Peyer's patch (tissue), 4 donors: ENCODE measurements at regions not wholly inside any gene's neighbourhood (a gene's known extent, or its start where the extent isn't known, plus 50 kb on each side); places are given as distances from the start of the nearest gene placed in this dataset.

ENCODE experiments used
- DNase-seq, 3 donors: peaks; one replicate each; pipeline ENCODE4 v3.0.0-alpha.2; 2017 to 2019
- H3K27ac ChIP-seq, 4 donors: fragments of 200-600 bp; sonication (generic); one replicate each; pipeline ENCODE4 v1.5.1; 2016 to 2019
- H3K27me3 ChIP-seq, 2 donors: fragments of 200-600 bp; sonication (generic); one replicate each; pipeline ENCODE4 v1.5.1; 2019
- H3K36me3 ChIP-seq, 3 donors: fragments of 200-600 bp; sonication (generic); one replicate each; pipeline ENCODE4 v1.5.1; 2016 to 2019
- H3K4me1 ChIP-seq, 4 donors: fragments of 200-600 bp; sonication (generic); one replicate each; pipeline ENCODE4 v1.5.1; 2016 to 2019
- H3K4me3 ChIP-seq, 4 donors: fragments of 200-600 bp; sonication (generic); 1 replicate in 3 of 4; 2 replicates in 1 of 4; pipeline ENCODE4 v1.5.1; 2016 to 2019; ENCODE audit warnings: mild to moderate bottlenecking in 1 of 4
- H3K9me3 ChIP-seq, 4 donors: fragments of 200-600 bp; sonication (generic); one replicate each; pipeline ENCODE4 v1.5.1; 2016 to 2019; ENCODE audit warnings: mild to moderate bottlenecking in 1 of 4
- POLR2A ChIP-seq, 2 donors: fragments of 450-650 bp; IDR thresholded peaks; one replicate each; pipeline ENCODE4 v1.5.1; 2017; ENCODE audit warnings: antibody characterized with exemption in 2 of 2, mild to moderate bottlenecking in 2 of 2, moderate library complexity in 2 of 2
- TF ChIP-seq, protein P1 (sequence below), 6 experiments: fragments of 450-650 bp in 4 of 6; fragments of 200-600 bp in 2 of 6; sonication (generic) in 1 of 6; IDR thresholded peaks; one replicate each; pipeline ENCODE4 v1.5.1; 2017 to 2019; ENCODE audit warnings: antibody characterized with exemption in 6 of 6, mild to moderate bottlenecking in 3 of 6, moderate library complexity in 1 of 6

DNA sequence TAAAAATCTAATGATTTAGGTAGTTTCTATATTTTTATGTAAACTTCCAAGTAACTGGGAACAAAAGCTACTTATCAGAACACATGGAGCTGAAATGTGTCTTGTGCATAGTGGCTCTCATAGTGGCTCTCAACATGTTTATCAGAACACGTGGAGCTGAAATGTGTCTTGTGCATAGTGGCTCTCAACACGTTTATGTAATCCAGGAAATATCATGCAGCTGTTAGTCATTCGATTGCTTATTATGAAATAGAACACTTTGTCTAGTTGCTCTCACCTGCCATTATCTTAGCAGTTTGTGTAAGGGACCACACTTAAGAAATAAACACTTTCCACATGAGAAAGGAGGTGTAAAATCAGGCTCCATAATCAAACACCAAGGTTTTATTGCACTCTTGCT is 119.2 kb upstream of the ASCC3 start:
- H3K9me3 ChIP-seq = peaks cover 0 to 5% (median 0%) of the 10 kb centered on the region in 4 donors
- no peak overlapping the region for H3K27ac ChIP-seq
- no peak for DNase-seq
- H3K4me1 ChIP-seq = no peaks in the 10 kb centered on the region
- no peaks in the 10 kb centered on the region for H3K36me3 ChIP-seq
- H3K4me3 ChIP-seq = no peak overlapping the region
- no peaks in the 10 kb centered on the region for H3K27me3 ChIP-seq
- no peak for TF ChIP-seq POLR2A (IDR thresholded peaks at IDR 0.05)
- TF ChIP-seq, protein P1, sequence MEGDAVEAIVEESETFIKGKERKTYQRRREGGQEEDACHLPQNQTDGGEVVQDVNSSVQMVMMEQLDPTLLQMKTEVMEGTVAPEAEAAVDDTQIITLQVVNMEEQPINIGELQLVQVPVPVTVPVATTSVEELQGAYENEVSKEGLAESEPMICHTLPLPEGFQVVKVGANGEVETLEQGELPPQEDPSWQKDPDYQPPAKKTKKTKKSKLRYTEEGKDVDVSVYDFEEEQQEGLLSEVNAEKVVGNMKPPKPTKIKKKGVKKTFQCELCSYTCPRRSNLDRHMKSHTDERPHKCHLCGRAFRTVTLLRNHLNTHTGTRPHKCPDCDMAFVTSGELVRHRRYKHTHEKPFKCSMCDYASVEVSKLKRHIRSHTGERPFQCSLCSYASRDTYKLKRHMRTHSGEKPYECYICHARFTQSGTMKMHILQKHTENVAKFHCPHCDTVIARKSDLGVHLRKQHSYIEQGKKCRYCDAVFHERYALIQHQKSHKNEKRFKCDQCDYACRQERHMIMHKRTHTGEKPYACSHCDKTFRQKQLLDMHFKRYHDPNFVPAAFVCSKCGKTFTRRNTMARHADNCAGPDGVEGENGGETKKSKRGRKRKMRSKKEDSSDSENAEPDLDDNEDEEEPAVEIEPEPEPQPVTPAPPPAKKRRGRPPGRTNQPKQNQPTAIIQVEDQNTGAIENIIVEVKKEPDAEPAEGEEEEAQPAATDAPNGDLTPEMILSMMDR (IDR thresholded peaks at IDR 0.05) = no peak

DNA sequence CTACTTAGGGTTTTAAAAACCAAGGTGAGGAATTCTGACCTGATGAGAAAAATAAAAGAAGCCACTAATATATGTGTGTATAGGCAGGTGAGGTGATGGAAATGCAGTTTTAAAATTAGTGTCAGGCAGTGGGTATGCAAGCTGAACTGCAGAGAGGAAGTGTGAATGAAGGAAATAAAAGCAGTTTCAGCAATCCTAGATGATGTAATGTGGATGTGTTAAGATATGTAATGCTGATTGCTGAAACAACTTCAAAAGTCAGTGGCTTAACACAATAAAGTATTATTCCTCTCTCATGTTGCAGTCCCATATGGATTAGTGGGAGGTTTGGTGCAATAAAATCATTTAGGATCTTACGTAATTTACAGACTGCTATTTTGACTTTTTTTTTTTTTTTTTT is 119.9 kb upstream of the ASCC3 start:
- Histone ChIP-seq H3K9me3 (peaks cover 0 to 5% (median 0%) of the 10 kb centered on the region in 4 donors), H3K27me3 (no peaks in the 10 kb centered on the region), H3K27ac (no peak overlapping the region), H3K4me1 (no peaks in the 10 kb centered on the region), H3K4me3 (no peak overlapping the region), H3K36me3 (no peaks in the 10 kb centered on the region)
- TF ChIP-seq POLR2A (IDR thresholded peaks at IDR 0.05) = no peak
- TF ChIP-seq, protein P1 (IDR thresholded peaks at IDR 0.05) = no peak
- no peak for DNase-seq

DNA sequence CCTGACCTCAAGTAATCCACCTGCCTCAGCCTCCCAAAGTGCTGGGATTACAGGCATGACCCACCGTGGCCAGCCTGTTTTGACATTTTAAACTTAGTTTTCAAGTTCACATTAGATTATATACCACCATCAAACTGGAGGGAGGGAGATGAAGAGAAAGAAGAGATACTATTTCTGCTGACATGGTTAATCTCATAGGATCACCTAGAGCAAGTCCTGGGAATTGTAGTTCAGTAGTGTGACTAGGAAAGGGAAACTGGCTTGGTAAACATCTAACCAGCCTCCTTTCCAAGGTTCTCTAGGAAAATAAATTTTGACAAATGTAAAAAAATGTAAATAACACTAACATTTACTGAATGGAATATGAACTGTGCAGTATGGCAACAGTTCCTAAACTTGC is 120.5 kb upstream of the ASCC3 start:
- no peak for DNase-seq
- no peak overlapping the region for H3K4me3 ChIP-seq
- H3K9me3 ChIP-seq = peaks cover 0 to 5% (median 0%) of the 10 kb centered on the region in 4 donors
- no peaks in the 10 kb centered on the region for H3K36me3 ChIP-seq
- no peak overlapping the region for H3K27ac ChIP-seq
- TF ChIP-seq, protein P1 (IDR thresholded peaks at IDR 0.05) = no peak
- TF ChIP-seq POLR2A (IDR thresholded peaks at IDR 0.05) = no peak
- H3K27me3 ChIP-seq = no peaks in the 10 kb centered on the region
- H3K4me1 ChIP-seq = no peaks in the 10 kb centered on the region

DNA sequence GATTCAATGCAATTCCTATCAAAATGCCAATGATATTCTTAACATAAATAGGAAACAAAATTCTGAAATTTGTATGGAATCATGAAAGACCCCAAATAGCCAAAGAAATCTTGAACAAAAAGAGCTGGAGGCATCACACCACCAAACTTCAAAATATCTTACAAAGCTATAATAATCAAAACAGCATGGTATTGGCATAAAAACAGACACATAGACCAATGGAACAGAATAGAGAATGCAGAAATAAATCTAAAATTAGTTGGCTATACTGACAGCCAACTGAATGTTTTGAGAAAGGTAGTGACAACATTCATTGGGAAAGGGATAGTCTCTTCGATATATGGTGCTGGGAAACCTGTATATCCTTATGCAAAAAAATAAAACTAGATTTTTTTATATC is 121.9 kb upstream of the ASCC3 start:
- no peaks in the 10 kb centered on the region for H3K27me3 ChIP-seq
- H3K9me3 ChIP-seq = peaks cover 0 to 5% (median 0%) of the 10 kb centered on the region in 4 donors
- H3K36me3 ChIP-seq = no peaks in the 10 kb centered on the region
- DNase-seq = no peak
- no peak overlapping the region for H3K4me3 ChIP-seq
- no peak overlapping the region for H3K27ac ChIP-seq
- no peaks in the 10 kb centered on the region for H3K4me1 ChIP-seq
- TF ChIP-seq POLR2A (IDR thresholded peaks at IDR 0.05) = no peak
- TF ChIP-seq, protein P1 (IDR thresholded peaks at IDR 0.05) = no peak

DNA sequence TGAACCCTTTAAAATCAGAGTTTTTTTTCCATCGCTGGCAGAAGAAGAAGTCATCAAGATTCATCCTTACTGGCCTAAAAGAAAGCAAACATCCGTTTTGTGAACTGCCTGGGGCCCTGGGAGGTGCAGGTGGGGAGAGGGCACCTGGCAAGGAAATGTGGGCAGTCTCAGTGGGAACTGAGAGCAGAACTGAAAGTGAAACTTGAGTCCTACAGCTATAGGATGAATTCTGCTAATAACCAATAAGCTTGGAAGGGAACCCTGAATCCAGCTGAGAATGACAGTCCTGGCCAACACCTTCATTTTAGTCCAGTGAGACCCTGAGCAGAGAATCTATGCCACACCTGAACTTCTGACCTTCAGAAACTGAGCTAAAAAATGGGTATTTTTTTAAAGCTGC is 130.1 kb upstream of the ASCC3 start:
- H3K36me3 ChIP-seq = no peaks in the 10 kb centered on the region
- no peaks in the 10 kb centered on the region for H3K27me3 ChIP-seq
- peak in 2 of 3 donors; percentile 55 to 58 for DNase-seq
- H3K27ac ChIP-seq = peak overlapping the region in 1 of 4 donors; percentile 6
- no peaks in the 10 kb centered on the region for H3K9me3 ChIP-seq
- H3K4me3 ChIP-seq = no peak overlapping the region
- H3K4me1 ChIP-seq = peaks cover 0 to 4% (median 0%) of the 10 kb centered on the region in 4 donors
- TF ChIP-seq, protein P1 (IDR thresholded peaks at IDR 0.05) = no peak
- no peak for TF ChIP-seq POLR2A (IDR thresholded peaks at IDR 0.05)

DNA sequence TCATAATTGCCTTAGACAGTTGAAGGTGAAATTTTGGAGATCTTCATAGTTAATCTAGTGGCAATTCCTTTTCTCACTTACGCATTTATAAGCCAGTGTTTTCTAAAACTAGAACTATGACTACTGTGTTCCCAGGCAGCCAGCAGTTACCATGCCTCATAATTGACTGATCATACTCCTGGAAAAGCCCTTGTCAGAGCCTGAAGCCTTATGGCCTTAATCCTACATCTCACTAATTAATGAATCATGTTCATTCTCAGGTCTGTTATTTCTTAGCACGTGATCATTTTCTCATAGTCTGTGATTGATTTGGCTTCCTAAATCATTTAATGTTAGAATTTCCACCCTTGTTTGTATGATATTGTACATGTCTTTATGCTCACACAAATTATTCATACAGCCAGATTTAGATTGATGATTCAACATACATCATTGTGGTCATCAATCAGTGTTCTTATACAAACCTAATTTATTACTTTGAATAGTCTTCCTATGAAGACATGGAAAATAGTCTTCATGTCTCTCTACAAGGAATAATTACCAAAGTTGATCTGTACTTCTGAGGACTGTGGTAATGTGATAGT is 132.6 kb upstream of the ASCC3 start:
- Histone ChIP-seq H3K27me3 (no peaks in the 10 kb centered on the region), H3K4me1 (peaks cover 0 to 4% (median 0%) of the 10 kb centered on the region in 4 donors), H3K4me3 (no peak overlapping the region), H3K36me3 (no peaks in the 10 kb centered on the region), H3K27ac (no peak overlapping the region), H3K9me3 (no peaks in the 10 kb centered on the region)
- TF ChIP-seq POLR2A (IDR thresholded peaks at IDR 0.05) = no peak
- TF ChIP-seq, protein P1 (IDR thresholded peaks at IDR 0.05) = no peak
- DNase-seq = no peak
